Fibroblast of villous mesenchyme (primary cell): ENCODE measurements at regions not wholly inside any gene's neighbourhood (a gene's known extent, or its start where the extent isn't known, plus 50 kb on each side); places are given as distances from the start of the nearest gene placed in this dataset.

Experiments
- DNase-seq: peaks from one replicate; pipeline ENCODE4 v3.0.0-alpha.2; 2010; ENCODE audit warnings: low read depth
- H3K4me3 ChIP-seq: 2 replicates; pipeline ENCODE4 v1.5.1; 2011; ENCODE audit warnings: low read depth, mild to moderate bottlenecking, low read length
- TF ChIP-seq, protein P1 (sequence below): IDR thresholded peaks from 2 replicates; pipeline ENCODE4 v1.5.1; 2012; ENCODE audit warnings: low read depth, mild to moderate bottlenecking, low read length; ENCODE audit not compliant: insufficient read depth

- TF ChIP-seq, protein P1, sequence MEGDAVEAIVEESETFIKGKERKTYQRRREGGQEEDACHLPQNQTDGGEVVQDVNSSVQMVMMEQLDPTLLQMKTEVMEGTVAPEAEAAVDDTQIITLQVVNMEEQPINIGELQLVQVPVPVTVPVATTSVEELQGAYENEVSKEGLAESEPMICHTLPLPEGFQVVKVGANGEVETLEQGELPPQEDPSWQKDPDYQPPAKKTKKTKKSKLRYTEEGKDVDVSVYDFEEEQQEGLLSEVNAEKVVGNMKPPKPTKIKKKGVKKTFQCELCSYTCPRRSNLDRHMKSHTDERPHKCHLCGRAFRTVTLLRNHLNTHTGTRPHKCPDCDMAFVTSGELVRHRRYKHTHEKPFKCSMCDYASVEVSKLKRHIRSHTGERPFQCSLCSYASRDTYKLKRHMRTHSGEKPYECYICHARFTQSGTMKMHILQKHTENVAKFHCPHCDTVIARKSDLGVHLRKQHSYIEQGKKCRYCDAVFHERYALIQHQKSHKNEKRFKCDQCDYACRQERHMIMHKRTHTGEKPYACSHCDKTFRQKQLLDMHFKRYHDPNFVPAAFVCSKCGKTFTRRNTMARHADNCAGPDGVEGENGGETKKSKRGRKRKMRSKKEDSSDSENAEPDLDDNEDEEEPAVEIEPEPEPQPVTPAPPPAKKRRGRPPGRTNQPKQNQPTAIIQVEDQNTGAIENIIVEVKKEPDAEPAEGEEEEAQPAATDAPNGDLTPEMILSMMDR: no peak
- no peak for DNase-seq
- no peak overlapping the region for H3K4me3 ChIP-seq
These were observed 190.6 kb upstream of the GRIA1 start for GRCh38 chr5:153299891-153300290.

- TF ChIP-seq, protein P1: no peak
- H3K4me3 ChIP-seq: no peak overlapping the region
- no peak for DNase-seq
These were observed 182.2 kb upstream of the GRIA1 start for GRCh38 chr5:153308282-153308681.

DNA sequence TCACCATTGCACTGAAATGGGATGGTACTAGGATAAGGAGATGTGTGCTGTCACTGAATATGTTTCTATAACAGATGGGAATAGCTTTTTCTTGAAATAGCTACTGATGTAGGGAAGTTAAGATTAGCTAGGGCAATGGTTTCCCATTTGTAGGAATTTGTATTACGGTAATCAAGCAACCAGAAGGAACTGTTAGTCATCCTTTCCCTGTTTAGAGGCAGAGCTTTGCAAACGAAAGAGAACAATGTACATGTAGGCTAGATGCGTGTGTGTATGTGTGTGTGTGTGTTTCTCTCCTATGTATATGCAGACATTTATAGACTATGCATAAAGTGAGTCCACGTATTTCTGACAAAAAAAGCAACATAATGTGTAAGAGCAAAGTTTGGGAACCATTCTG lies 171.9 kb upstream of the GRIA1 start:
- TF ChIP-seq, protein P1: no peak
- no peak for DNase-seq

DNA sequence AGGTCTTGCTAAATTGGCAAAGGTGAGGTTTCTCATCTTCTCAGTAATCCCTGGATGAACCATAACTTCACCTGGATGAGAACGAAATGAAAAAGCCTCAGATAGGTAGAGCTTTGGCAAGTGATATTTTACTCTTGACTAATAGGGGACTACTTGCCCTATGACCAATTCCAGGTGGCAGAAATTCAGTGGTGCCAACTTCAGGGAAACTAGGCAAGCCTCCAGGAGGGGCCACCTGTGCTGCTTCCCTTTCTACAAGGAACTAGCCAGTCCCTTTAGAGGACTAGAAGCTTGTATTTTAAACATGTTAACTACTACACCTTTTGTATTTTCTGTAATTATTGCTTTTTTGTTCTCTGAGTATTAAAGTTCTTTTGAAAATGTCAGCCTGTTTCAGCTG lies 169.0 kb upstream of the GRIA1 start:
- DNase-seq: no peak
- TF ChIP-seq, protein P1: no peak
- H3K4me3 ChIP-seq: no peak overlapping the region

More for the DNA sequence above, 171.9 kb upstream of the GRIA1 start:
- H3K4me3 ChIP-seq: no peak overlapping the region

DNA sequence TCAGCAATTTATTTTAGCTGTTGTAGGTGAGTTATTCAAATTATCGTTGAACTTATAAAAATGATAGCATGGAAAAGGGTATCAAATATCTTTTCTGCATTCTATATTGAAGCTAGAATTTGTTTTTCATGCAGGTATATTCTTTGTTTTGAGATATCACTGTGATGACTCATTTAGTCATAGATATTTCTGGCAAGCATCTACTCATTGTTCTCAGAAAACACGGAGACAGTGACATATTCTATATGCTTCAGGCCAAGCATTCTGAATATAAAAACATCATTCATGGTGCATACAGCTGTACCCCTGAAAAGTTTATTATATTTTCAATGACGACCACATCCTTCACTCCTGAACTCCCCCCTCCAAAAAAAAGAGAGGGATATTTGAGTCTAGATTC lies 150.3 kb upstream of the GRIA1 start:
- DNase-seq: no peak
- H3K4me3 ChIP-seq: no peak overlapping the region
- TF ChIP-seq, protein P1: no peak

GRCh38 chr5:153340738-153341137 lies 149.7 kb upstream of the GRIA1 start:
- TF ChIP-seq, protein P1: no peak
- DNase-seq: no peak
- no peak overlapping the region for H3K4me3 ChIP-seq

- TF ChIP-seq, protein P1: no peak
- DNase-seq: no peak
- no peak overlapping the region for H3K4me3 ChIP-seq
These were observed 148.0 kb upstream of the GRIA1 start for GRCh38 chr5:153342487-153342886.
